ENCODE measurements at regions not wholly inside any gene's neighbourhood (a gene's known extent, or its start where the extent isn't known, plus 50 kb on each side); places are given as distances from the start of the nearest gene placed in this dataset.
"Not testable (repeated sequence)": the region's sequence is repeated elsewhere in the genome, so short reads cannot be mapped to it uniquely, and the experiment has no call there.

GRCh38 chr7:156006876-156007275 lies 194.6 kb upstream of the SHH start:
- TF ChIP-seq, protein P1, sequence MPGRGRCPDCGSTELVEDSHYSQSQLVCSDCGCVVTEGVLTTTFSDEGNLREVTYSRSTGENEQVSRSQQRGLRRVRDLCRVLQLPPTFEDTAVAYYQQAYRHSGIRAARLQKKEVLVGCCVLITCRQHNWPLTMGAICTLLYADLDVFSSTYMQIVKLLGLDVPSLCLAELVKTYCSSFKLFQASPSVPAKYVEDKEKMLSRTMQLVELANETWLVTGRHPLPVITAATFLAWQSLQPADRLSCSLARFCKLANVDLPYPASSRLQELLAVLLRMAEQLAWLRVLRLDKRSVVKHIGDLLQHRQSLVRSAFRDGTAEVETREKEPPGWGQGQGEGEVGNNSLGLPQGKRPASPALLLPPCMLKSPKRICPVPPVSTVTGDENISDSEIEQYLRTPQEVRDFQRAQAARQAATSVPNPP (CRISPR knock-in tag; IDR thresholded peaks at IDR 0.05): not testable (repeated sequence)
- TF ChIP-seq, protein P2, sequence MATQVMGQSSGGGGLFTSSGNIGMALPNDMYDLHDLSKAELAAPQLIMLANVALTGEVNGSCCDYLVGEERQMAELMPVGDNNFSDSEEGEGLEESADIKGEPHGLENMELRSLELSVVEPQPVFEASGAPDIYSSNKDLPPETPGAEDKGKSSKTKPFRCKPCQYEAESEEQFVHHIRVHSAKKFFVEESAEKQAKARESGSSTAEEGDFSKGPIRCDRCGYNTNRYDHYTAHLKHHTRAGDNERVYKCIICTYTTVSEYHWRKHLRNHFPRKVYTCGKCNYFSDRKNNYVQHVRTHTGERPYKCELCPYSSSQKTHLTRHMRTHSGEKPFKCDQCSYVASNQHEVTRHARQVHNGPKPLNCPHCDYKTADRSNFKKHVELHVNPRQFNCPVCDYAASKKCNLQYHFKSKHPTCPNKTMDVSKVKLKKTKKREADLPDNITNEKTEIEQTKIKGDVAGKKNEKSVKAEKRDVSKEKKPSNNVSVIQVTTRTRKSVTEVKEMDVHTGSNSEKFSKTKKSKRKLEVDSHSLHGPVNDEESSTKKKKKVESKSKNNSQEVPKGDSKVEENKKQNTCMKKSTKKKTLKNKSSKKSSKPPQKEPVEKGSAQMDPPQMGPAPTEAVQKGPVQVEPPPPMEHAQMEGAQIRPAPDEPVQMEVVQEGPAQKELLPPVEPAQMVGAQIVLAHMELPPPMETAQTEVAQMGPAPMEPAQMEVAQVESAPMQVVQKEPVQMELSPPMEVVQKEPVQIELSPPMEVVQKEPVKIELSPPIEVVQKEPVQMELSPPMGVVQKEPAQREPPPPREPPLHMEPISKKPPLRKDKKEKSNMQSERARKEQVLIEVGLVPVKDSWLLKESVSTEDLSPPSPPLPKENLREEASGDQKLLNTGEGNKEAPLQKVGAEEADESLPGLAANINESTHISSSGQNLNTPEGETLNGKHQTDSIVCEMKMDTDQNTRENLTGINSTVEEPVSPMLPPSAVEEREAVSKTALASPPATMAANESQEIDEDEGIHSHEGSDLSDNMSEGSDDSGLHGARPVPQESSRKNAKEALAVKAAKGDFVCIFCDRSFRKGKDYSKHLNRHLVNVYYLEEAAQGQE (IDR thresholded peaks at IDR 0.05; ENCODE audit: borderline replicate concordance in 1 of 2, low read depth in 1 of 2, low read length in 2 of 2): not testable (repeated sequence)
- TF ChIP-seq KDM4B (CRISPR knock-in tag; IDR thresholded peaks at IDR 0.05); EZH2 (conservative IDR thresholded peaks at IDR 0.05; ENCODE audit: low read depth, low read length); ATF1 (CRISPR knock-in tag; IDR thresholded peaks at IDR 0.05); NFYB (CRISPR knock-in tag; IDR thresholded peaks at IDR 0.05); HNRNPL (IDR thresholded peaks at IDR 0.05; ENCODE audit: low read depth, low read length); HDAC2 (CRISPR knock-in tag; IDR thresholded peaks at IDR 0.05); SRSF4 (IDR thresholded peaks at IDR 0.05; ENCODE audit: low read depth, low read length, poor library complexity, severe bottlenecking); ZNF780A (CRISPR knock-in tag; IDR thresholded peaks at IDR 0.05); CEBPG (CRISPR knock-in tag; IDR thresholded peaks at IDR 0.05): not testable (repeated sequence)
- TF ChIP-seq, protein P3, sequence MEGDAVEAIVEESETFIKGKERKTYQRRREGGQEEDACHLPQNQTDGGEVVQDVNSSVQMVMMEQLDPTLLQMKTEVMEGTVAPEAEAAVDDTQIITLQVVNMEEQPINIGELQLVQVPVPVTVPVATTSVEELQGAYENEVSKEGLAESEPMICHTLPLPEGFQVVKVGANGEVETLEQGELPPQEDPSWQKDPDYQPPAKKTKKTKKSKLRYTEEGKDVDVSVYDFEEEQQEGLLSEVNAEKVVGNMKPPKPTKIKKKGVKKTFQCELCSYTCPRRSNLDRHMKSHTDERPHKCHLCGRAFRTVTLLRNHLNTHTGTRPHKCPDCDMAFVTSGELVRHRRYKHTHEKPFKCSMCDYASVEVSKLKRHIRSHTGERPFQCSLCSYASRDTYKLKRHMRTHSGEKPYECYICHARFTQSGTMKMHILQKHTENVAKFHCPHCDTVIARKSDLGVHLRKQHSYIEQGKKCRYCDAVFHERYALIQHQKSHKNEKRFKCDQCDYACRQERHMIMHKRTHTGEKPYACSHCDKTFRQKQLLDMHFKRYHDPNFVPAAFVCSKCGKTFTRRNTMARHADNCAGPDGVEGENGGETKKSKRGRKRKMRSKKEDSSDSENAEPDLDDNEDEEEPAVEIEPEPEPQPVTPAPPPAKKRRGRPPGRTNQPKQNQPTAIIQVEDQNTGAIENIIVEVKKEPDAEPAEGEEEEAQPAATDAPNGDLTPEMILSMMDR (CRISPR knock-in tag; IDR thresholded peaks at IDR 0.05): not testable (repeated sequence)

Measured in HepG2 (cell line).